Erythroblast (primary cell): ENCODE measurements at regions not wholly inside any gene's neighbourhood (a gene's known extent, or its start where the extent isn't known, plus 50 kb on each side); places are given as distances from the start of the nearest gene placed in this dataset.

Experiments used
- DNase-seq, 2 experiments: peaks; one replicate each; lab custom pipeline; 2025; lab: John Stamatoyannopoulos, UW
- GATA1 ChIP-seq: IDR thresholded peaks from 2 replicates; pipeline ENCODE4 v1.6.1; 2011; ENCODE audit warnings: low read depth, mild to moderate bottlenecking, control low read depth, low read length, moderate library complexity
- POLR2A ChIP-seq: IDR thresholded peaks from 2 replicates; pipeline ENCODE4 v1.6.1; 2011; ENCODE audit warnings: mild to moderate bottlenecking, low read length

DNA sequence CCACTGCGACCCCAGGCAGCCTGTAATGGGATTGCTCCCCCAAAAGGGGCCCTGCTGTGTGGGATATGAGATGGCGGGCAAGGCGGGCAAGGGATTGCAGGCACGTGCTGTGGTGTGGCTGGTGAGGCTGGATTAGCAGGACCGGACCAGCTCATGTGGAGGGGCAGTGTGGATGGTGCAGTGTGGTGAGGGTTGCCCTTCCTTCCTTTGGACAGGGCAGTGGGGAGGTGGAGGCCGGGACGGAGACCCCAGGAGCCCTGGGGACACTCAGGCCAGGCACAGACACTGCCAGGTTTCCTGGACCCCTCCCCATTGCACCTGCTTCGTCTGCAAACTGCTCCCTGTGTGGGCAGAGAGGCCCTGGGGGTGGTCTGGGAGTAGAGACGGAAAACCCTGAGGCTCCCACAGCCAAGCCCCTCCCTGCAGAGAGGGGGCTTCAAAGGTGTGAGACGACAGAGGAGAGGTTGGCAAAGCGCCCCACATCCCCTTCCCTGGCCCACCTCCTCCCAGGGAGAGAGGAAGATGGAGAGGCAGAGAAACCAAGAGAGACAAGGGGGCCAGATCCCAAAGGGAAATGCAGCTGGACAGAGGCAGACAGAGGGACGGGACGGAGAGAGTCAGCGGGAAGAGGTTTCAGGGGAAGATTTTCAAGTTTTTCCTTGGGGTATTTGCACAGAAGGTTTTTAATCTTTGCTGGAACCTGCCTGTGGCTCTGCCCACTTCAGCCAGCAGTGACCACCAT, 89.2 kb downstream of the MICALL2 start:
- TF ChIP-seq GATA1 (no peak), POLR2A (no peak)
- DNase-seq: no peak

DNA sequence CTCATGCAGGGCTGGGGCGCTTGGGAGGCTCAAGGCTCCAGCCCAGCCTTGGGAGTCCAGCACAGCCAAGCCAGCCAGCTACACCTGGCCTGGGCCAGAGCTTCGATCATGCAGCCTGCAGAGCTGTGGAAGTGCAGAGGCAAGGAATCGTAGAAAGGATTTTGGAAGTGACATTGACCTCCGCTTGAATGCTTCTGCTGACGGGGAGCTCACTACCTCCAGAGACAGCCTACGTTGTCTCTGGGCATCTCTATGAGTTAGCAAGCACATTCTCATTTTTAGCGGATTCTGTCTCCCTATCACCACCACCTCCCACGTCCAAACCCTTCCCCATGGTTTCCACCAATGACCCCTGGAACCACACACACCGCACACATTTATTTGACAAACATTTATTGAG, 88.5 kb downstream of the MICALL2 start:
- DNase-seq: no peak
- no peak for TF ChIP-seq GATA1
- no peak for TF ChIP-seq POLR2A

DNA sequence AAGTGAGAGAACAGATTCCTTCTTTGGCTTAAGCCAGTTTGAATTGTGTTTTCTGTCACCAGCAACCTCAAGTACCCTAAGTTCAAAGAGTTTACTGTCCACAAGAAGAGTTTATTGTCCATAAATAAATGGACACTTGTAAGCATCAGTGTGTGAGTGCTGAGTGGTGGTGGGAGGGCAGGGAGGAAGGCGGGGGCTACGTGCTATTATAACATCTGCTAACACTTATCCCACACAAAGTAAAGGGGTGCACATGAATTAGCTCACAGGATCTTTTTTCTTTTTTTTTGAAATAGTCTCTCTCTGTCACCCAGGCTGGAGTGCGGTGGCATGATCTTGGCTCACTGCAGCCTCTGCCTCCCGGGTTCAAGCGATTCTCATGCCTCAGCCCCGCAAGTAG, 87.2 kb downstream of the MICALL2 start:
- no peak for TF ChIP-seq GATA1
- no peak for TF ChIP-seq POLR2A
- DNase-seq: no peak

DNA sequence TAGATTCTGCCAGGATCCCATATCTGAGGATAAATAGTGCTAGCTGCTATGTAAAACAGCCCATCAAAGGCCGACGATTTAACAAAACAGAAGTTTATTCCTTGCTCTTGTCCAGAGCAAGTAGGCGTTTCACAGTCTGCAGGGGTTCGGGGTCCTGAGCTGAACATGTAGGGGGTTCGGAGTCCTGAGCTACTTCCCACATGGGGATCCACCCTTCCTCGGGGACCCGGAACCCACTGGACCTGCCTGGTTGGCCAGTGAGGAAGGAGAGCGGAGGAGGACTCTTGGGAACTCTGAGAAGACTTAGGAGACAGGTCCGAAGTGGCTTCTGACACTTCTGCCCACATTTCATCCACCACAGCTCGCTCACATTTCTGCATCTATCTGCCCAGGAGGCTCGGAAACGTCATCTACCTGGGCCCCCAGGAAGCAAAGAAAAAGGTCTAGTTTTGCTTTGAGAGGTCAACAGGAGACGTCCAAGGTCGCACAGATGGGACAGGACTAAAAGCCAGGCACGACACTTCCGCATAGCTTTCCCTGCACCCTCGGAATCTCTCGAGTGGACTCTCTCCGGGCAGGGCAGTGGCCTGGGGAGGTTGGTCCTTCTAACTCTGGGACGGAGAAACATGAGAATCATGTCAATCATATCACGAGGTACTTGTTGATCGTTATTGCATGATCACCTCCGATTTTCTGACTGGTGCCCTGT, 86.4 kb downstream of the MICALL2 start:
- TF ChIP-seq GATA1 (no peak), POLR2A (no peak)

DNA sequence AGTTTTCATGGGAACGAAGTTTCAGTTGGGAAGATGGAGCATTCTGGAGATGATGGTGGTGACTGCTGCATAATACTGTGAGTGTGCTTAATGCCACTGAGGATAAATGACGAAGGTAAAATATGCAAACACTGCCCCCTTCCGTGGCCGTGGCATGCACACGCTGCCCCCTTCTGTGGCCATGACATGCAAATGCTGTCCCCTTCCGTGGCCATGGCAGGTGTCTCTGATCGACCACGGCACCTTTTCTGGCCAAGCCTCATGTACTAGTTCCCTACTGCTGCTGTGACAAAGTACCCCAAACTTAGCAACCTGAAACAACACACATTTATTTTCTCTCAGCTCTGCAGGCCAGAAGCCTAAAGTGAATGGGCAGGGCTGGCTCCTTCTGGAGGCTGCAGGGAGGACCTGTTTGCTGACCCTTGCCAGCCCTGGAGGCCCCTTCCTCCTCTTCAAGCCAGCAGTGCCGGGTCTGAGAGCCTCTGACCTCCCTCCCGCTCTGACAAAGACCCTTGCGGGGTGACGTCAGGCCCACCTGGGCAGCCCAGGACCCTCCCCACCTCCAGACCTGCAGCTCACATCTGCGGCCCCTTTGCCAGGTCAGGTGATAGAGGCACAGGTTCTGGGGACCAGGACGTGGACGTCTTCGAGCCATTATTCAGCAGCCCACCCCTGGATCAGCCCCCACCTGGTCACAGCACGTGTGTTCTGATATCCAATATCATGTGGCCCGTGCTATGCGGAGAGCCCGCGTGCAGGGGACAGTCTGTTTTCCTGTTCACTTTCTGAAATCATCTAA, 82.0 kb downstream of the MICALL2 start:
- DNase-seq: peak; percentile 32 to 38
- TF ChIP-seq GATA1 (no peak), POLR2A (no peak)

More for the DNA sequence above, 86.4 kb downstream of the MICALL2 start:
- no peak for DNase-seq

DNA sequence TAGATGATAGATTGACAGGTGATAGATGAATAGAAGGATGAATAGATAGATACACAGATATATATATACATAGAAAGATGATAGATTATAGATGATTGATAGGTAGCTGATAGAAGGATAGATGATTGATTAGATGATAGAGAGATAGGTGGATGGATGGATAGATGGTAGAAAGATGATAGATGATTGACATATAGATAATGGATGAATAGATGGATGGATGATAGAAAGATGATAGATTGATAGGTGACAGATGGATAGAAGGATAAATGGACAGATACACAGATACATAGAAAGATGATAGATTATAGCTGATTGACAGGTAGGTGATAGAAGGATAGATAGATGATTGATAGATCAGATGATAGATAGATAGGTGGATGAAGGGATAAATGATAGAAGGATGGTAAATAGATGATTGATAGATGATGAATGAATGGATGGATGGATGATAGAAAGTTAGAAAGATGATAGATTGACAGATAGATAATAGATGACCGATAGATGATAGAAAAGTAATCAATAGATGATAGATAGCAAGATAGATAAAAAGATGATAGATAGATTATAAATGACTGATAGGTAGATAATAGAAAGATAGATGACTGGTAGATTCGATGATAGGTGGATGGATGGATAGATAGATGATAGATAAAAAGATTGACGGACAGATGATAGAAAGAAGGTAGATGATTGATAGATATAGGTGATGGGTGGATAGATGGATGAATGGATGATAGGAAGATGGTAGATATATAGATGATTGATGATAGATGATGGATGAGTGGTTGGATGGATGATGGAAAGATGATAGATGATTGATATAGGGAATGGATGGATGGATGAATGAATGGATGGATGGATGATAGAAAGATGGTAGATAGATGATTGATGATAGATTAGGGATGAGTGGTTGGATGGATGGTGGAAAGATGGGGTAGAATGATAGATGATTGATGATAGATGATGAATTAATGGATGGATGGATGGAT, 80.4 kb downstream of the MICALL2 start:
- TF ChIP-seq GATA1 (no peak), POLR2A (no peak)
- DNase-seq: peak in 1 of 2 experiments; percentile 19

DNA sequence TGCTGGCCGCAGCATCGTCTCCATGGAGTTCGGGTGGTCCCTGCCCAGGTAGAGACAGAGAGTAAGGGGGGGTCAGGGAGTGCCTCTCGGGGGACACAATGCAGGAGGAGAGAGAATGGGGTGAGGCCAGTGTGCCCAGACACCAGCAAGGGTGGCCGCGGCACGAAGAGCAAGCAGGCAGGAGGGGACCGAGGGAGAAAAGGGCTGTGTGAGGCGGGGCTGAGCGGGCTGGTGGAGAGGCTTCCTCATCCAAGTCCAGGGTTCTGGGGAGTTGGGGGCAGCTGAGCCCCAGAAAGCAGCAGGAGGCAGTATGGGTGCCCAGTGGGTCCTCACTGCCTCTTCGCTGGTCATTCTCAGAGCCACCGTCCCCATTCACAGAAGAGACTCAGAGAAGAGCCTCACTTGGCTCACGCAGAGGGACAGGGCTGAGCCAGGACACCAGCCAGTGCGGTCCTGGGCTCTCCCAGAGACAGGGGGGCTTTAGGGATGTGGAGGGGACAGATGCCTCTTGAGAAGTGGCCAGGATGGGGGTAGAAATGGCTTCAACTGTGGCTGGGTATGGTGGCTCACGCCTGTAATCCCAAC, 78.9 kb downstream of the MICALL2 start:
- TF ChIP-seq GATA1 (no peak), POLR2A (no peak)

DNA sequence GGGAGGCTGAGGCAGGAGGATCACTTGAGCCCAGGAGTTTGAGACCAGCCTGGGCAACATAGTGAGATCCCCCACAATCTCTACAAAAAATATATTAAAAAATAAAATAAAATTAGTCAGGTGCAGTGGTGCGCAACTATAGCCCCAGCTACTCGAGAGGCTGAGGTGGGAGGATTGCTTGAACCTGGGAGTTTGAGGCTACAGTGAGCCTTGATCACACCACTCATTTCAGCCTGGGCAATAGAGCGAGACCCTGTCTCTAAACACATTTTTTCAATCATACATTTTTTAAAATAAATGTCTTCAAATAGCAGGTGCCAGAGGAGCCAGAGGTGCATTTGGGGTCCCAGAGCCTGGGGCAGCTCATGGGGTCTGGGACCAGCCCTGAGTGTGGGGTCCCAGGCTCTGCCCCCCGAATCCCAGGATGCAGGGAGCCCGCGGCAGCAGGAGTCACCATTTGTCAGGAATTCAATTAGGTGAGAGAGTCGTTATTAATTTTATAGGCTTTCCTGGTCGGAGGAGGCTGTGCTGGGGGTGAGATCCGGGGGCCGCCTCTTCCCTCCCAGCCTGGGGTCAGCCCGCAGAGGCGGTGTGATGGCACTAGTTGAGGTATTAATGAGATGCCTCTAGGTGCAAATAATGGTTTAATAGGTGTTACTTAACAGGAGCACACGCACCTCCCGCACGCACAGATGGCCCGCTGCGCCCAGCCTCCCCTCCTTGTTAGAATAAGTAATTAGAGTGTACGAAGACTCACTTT, 78.3 kb downstream of the MICALL2 start:
- no peak for DNase-seq
- TF ChIP-seq GATA1 (no peak), POLR2A (no peak)

More for the DNA sequence above, 78.9 kb downstream of the MICALL2 start:
- DNase-seq: peak; percentile 17 to 23

DNA sequence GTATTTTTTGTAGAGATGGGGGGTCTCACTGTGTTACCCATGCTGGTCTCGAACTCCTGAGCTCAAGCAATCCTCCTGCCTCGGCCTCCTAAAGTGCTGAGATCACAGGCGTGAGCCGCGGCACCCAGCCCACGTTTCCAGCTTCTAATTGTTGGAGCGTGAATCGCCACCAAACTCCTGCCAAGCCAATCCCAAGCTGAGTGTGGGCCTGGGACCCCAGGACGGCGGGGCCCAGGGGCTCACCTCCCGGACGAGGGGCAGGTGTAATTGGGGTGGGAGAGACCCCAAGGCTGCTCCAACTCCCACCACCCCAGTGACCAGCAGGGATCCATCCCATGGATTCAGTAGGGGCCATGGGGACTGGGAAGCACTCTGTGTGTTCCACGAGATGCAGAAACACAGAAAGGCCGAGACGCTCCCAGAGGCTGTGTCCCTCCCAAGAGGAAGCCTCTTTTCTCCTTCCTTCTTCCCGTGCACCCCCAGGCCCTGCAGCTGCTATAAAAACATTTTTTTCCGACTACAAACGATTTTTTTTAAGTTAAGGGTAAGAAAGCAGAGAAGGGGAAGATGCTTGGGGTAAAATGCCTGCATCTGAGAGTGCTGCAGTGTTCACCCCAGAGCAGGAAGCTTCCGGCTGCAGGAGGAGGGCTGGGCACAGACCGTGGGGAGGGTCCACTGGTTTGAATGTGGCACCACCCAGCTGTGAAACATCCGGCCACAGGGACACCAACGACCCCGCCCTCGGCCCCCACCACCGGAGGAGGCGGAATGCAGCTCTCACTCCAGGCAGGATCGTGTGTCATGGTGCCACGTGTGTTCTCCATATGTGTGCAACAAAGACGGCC, 76.5 kb downstream of the MICALL2 start:
- TF ChIP-seq POLR2A (no peak), GATA1 (no peak)
- DNase-seq: no peak

DNA sequence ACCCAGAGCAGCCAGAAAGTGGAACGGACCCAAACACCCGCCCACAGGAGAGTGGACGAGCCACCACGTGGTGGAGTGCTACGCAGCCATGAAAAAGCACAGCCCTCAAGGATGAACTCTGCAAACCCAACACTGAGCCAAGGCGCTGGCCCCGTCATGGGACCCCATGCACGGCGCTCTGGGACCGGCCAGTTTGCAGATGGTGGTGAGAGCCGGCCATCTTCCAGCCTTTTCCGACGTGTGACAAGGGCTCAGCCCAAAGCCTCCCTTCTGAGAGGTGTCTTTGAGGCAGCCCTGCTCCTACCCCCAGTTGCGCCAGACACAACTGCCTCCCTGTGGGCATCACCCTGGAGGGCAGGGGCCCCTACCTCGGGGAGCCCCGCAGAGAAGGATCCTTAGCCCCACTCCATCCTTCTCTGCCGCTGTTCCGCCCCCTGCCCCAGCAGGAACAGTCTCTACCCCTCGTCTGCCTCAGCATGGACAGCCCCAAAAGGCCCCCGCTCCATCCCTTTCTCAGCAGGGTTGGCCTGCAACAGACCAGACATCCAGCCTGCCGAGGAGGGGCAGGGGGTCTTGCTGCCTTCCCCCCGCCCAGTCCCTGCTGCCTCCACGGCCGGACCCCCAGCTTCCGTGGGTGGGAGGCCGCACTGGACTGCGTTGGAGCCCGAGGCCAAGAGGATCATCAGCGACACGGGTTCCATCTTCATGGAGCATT, 75.7 kb downstream of the MICALL2 start:
- no peak for DNase-seq
- TF ChIP-seq GATA1 (no peak), POLR2A (no peak)

DNA sequence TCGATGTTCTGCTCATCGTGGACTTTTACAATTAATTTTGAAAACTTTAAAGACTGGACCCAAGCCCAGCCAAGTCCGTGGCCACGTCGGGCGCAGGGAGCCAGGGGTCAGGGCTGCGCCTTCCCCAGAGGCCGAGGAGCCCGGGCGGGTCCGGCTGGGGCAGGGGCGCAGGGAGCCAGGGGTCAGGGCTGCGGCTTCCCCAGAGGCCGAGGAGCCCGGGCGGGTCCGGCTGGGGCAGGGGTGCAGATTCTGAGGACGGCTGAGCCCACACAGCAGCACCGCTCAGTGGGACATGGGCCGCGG, 75.2 kb downstream of the MICALL2 start:
- TF ChIP-seq GATA1 (no peak), POLR2A (no peak)
- no peak for DNase-seq
